AG04450 (cell line): ENCODE measurements at regions not wholly inside any gene's neighbourhood (a gene's known extent, or its start where the extent isn't known, plus 50 kb on each side); places are given as distances from the start of the nearest gene placed in this dataset.

ENCODE experiments used
- CTCF ChIA-PET: fragments of 300-600, 350-600 bp; formaldehyde crosslinking; extraction: SDS; loops from one replicate; lab custom pipeline; 2022; ENCODE audit warnings: antibody characterized with exemption, inconsistent platforms; lab: Charles Lee
- POLR2A ChIA-PET: fragments of 350-600 bp; formaldehyde crosslinking; extraction: SDS; loops from one replicate; lab custom pipeline; 2021; ENCODE audit warnings: antibody characterized with exemption, inconsistent platforms; lab: Yijun Ruan, JAX
- DNase-seq: peaks from one replicate; pipeline ENCODE4 v3.0.0-alpha.2; 2011; ENCODE audit warnings: low read depth, low spot score
- H3K27ac ChIP-seq: one replicate; pipeline ENCODE4 v1.5.1; 2012; ENCODE audit warnings: low read depth, low read length, control low read depth
- H3K27me3 ChIP-seq: one replicate; pipeline ENCODE4 v1.6.0; 2012; ENCODE audit warnings: low read length; ENCODE audit not compliant: control insufficient read depth, insufficient read depth
- H3K4me3 ChIP-seq: 2 replicates; pipeline ENCODE4 v1.5.1; 2011; ENCODE audit warnings: mild to moderate bottlenecking, low read depth, low read length, control low read depth
- H3K9me3 ChIP-seq: 2 replicates; pipeline ENCODE4 v1.5.1; 2012; ENCODE audit warnings: low read length; ENCODE audit not compliant: control insufficient read depth, insufficient read depth
- TF ChIP-seq, protein P1 (sequence below): IDR thresholded peaks from 2 replicates; pipeline ENCODE4 v1.5.1; 2011; ENCODE audit warnings: low read depth, low read length, control low read depth, inconsistent platforms

DNA sequence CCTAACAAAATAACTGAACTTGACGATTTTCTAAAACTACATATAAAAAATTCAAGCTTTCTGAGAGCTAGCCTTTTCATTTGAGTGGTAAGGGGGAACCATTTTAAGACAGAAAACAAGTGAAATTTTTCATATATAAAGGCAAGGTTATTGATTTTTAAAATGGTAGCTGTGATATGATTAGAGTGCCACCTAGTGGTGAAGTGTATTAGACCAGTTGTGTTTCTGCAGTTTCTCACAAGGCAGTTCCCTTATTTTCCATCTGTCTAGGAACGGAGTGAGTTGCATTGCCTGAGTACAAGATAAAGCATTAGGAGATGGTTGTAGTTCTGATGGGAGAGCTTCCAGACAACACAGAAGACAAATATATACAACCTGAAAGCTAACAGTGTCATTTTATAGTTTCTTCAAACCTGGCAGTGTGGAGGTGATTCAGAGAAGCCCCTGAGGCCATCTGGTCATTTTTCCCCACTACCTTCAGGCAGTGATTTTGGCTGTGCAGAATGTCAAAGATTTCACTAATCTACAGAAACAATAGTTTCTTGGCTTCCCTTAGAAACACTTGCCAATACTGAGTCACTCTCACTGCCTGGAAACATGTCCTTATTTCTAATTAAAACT lies 180.8 kb downstream of the C12orf50 start:
- ChIA-PET POLR2A (no interaction called here), CTCF (interaction anchor here (0.5 to 2.3 kb wide), 47 partner anchors 8 to 1928 kb away, joined by 3 to 17 read pairs (median 3); no protein-coding TSS in a partner anchor)
- TF ChIP-seq, protein P1, sequence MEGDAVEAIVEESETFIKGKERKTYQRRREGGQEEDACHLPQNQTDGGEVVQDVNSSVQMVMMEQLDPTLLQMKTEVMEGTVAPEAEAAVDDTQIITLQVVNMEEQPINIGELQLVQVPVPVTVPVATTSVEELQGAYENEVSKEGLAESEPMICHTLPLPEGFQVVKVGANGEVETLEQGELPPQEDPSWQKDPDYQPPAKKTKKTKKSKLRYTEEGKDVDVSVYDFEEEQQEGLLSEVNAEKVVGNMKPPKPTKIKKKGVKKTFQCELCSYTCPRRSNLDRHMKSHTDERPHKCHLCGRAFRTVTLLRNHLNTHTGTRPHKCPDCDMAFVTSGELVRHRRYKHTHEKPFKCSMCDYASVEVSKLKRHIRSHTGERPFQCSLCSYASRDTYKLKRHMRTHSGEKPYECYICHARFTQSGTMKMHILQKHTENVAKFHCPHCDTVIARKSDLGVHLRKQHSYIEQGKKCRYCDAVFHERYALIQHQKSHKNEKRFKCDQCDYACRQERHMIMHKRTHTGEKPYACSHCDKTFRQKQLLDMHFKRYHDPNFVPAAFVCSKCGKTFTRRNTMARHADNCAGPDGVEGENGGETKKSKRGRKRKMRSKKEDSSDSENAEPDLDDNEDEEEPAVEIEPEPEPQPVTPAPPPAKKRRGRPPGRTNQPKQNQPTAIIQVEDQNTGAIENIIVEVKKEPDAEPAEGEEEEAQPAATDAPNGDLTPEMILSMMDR: peak; percentile 79
- no peaks in the 10 kb centered on the region for H3K9me3 ChIP-seq
- peak; percentile 58 for DNase-seq
- no peak overlapping the region for H3K27ac ChIP-seq
- H3K4me3 ChIP-seq: no peak overlapping the region
- H3K27me3 ChIP-seq: no peaks in the 10 kb centered on the region

DNA sequence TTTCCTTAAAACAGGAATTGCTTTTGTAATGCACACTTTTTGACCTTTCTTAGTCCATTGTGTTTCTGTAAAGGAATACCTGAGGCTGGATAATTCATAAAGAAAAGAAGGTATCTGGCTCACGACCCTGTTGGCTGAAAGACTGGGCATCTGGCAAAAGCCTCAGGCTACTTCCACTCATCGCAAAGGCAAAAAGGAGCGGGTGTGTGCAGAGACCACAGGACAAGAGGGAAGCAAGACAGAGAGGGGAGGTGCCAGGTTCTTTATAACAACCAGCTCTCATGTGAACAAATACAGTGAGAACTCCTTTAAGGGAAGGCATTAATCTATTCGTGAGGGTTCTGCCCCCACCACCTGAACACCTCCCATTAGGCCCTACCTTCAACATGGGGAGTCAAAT lies 182.1 kb downstream of the C12orf50 start:
- Histone ChIP-seq H3K9me3 (no peaks in the 10 kb centered on the region), H3K27ac (no peak overlapping the region), H3K27me3 (no peaks in the 10 kb centered on the region), H3K4me3 (no peak overlapping the region)
- no peak for DNase-seq
- TF ChIP-seq, protein P1: no peak
- ChIA-PET CTCF (interaction anchor here (0.8 to 2.3 kb wide), 6 partner anchors 12 to 631 kb away, joined by 3 to 17 read pairs (median 6); no protein-coding TSS in a partner anchor), POLR2A (no interaction called here)

DNA sequence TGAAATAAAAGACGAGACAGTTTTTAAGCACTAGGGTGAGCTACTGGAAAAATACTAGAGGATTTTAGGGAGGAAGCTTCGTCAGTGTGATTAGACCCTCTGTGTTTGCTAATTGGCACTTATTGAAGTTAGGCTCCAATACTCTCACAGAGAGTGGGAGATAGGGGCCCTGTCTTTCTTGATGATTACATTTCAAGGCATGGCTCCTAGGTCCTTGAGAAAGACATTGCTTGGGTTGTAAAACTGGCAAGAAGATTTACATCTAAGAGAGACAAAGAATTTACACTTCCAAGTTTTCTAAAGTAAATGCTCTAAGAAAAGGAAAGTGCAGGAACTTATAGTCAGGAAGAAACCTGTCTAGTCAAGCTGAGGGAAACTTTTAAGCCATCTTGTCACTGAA lies 183.2 kb downstream of the C12orf50 start:
- H3K27me3 ChIP-seq: no peaks in the 10 kb centered on the region
- no peak overlapping the region for H3K4me3 ChIP-seq
- CTCF ChIA-PET: interaction anchor here (0.8 to 1.3 kb wide), 3 partner anchors 11 to 630 kb away, joined by 3 to 5 read pairs (median 3); no protein-coding TSS in a partner anchor
- H3K27ac ChIP-seq: no peak overlapping the region
- TF ChIP-seq, protein P1: no peak
- DNase-seq: no peak
- POLR2A ChIA-PET: no interaction called here
- no peaks in the 10 kb centered on the region for H3K9me3 ChIP-seq

DNA sequence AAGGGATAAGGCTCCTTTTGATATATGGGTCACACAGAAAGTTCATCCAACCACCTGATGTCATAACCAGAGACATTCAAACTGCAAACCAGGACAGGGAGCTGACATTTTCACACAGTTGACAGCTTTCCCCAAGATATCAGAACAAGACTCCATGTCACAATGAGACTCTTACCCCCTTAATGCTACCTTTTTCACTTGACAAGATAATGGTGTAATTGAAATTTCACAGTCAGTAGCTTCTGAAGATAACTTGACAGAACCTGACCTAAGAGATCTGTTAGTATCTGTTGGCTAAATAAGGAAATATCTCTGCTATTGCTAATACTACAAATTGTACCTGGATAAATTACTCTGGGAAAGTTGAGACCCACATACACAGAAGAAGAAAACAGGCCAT lies 187.3 kb downstream of the C12orf50 start:
- TF ChIP-seq, protein P1: no peak
- Histone ChIP-seq H3K9me3 (no peaks in the 10 kb centered on the region), H3K27me3 (no peaks in the 10 kb centered on the region), H3K27ac (no peak overlapping the region), H3K4me3 (no peak overlapping the region)
- CTCF ChIA-PET: no interaction called here
- DNase-seq: no peak
- POLR2A ChIA-PET: no interaction called here

DNA sequence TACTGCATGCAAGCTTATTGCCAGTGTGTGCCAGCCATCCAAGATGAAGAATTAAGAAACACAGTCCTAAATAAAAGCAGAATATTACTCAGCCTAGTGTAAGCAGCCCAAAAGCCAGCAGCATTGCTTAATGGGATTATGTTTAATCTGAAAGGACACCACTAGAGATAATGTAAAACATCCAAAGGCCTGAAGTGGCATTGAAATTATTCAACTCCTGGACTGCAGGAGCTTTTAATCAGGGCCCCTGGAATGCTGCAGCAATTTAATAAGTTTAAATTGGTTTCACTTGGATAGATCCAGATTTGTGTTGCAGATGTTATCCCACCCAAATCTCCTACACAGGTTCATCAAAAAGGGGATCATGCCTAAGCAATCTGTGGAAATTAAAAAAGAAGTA lies 193.0 kb downstream of the C12orf50 start:
- H3K9me3 ChIP-seq: no peaks in the 10 kb centered on the region
- no peak overlapping the region for H3K4me3 ChIP-seq
- TF ChIP-seq, protein P1: no peak
- no peak overlapping the region for H3K27ac ChIP-seq
- ChIA-PET POLR2A (no interaction called here), CTCF (interaction anchor here (2.5 kb wide), 1 partner anchor 12 kb away, joined by 15 read pairs; no protein-coding TSS in a partner anchor)
- H3K27me3 ChIP-seq: no peaks in the 10 kb centered on the region
- no peak for DNase-seq
